MM.1S (cell line): ENCODE measurements at regions not wholly inside any gene's neighbourhood (a gene's known extent, or its start where the extent isn't known, plus 50 kb on each side); places are given as distances from the start of the nearest gene placed in this dataset.

ENCODE experiments used
- DNase-seq: peaks from one replicate; pipeline ENCODE4 v3.0.0-alpha.2; 2015
- H2AFZ ChIP-seq: fragments of 300-600 bp; sonication (generic); 2 replicates; pipeline ENCODE4 v1.6.0; 2016; ENCODE audit warnings: antibody characterized with exemption, low read length
- H3F3A ChIP-seq: fragments of 300-600 bp; sonication (generic); 2 replicates; pipeline ENCODE4 v1.6.1; 2016; ENCODE audit warnings: mild to moderate bottlenecking, antibody characterized with exemption, low read length, moderate library complexity, mixed read lengths; ENCODE audit not compliant: insufficient read depth
- H3K27ac ChIP-seq: fragments of 300-600 bp; sonication (generic); 2 replicates; pipeline ENCODE4 v1.5.1; 2016; ENCODE audit warnings: mild to moderate bottlenecking, low read length
- H3K27me3 ChIP-seq: fragments of 300-600 bp; sonication (generic); replicated peaks from 2 replicates; pipeline ENCODE4 v1.6.0; 2016; ENCODE audit warnings: low read length; ENCODE audit not compliant: insufficient read depth
- H3K36me3 ChIP-seq: fragments of 300-600 bp; sonication (generic); replicated peaks from 2 replicates; pipeline ENCODE4 v1.6.1; 2016; ENCODE audit warnings: mild to moderate bottlenecking, low read length, mixed read lengths; ENCODE audit not compliant: insufficient read depth
- H3K4me1 ChIP-seq: fragments of 300-600 bp; sonication (generic); 2 replicates; pipeline ENCODE4 v1.6.1; 2016; ENCODE audit warnings: low read length, mixed read lengths
- H3K4me2 ChIP-seq: fragments of 300-600 bp; sonication (generic); 2 replicates; pipeline ENCODE4 v1.6.0; 2016; ENCODE audit warnings: low read depth, low read length
- H3K4me3 ChIP-seq: fragments of 300-600 bp; sonication (generic); 2 replicates; pipeline ENCODE4 v1.5.1; 2016; ENCODE audit warnings: low read length, mixed read lengths
- H3K79me2 ChIP-seq: fragments of 300-600 bp; sonication (generic); 2 replicates; pipeline ENCODE4 v1.6.1; 2016; ENCODE audit warnings: mixed run types, low read length, mixed read lengths
- H3K9ac ChIP-seq: fragments of 300-600 bp; sonication (generic); 2 replicates; pipeline ENCODE4 v1.6.1; 2016; ENCODE audit warnings: low read length, mixed read lengths
- H3K9me2 ChIP-seq: fragments of 300-600 bp; sonication (generic); replicated peaks from 2 replicates; pipeline ENCODE4 v1.6.1; 2016; ENCODE audit warnings: mild to moderate bottlenecking, low read length, mixed read lengths; ENCODE audit not compliant: insufficient read depth
- H3K9me3 ChIP-seq: fragments of 300-600 bp; sonication (generic); replicated peaks from 2 replicates; pipeline ENCODE4 v1.6.1; 2016; ENCODE audit warnings: mild to moderate bottlenecking, low read length, mixed read lengths; ENCODE audit not compliant: insufficient read depth
- H4K20me1 ChIP-seq: fragments of 300-600 bp; sonication (generic); 2 replicates; pipeline ENCODE4 v1.6.1; 2016; ENCODE audit warnings: mild to moderate bottlenecking, low read length, moderate library complexity, mixed read lengths; ENCODE audit not compliant: insufficient read depth
- EZH2 ChIP-seq: fragments of 300-600 bp; sonication (generic); optimal IDR thresholded peaks from 2 replicates; pipeline ENCODE3; 2017; ENCODE audit warnings: low read depth, mild to moderate bottlenecking, antibody characterized with exemption, low read length, mixed read lengths
- EZH2phosphoT487 ChIP-seq: fragments of 300-600 bp; sonication (generic); IDR thresholded peaks from 2 replicates; pipeline ENCODE4 v1.6.1; 2018; ENCODE audit warnings: antibody characterized with exemption, low read length
- TF ChIP-seq, protein P1 (sequence below): fragments of 300-600 bp; sonication (generic); IDR thresholded peaks from 2 replicates; pipeline ENCODE4 v1.5.1; 2016; ENCODE audit warnings: antibody characterized with exemption, low read length, mixed read lengths

- no peak overlapping the region for H3K9ac ChIP-seq
- H3K4me3 ChIP-seq = no peak overlapping the region
- H3K27me3 ChIP-seq = no peaks in the 10 kb centered on the region
- no peaks in the 10 kb centered on the region for H3K36me3 ChIP-seq
- H3F3A ChIP-seq = no peaks in the 10 kb centered on the region
- no peaks in the 10 kb centered on the region for H4K20me1 ChIP-seq
- H3K9me2 ChIP-seq = no peaks in the 10 kb centered on the region
- H3K27ac ChIP-seq = no peak overlapping the region
- no peak for DNase-seq
- H3K79me2 ChIP-seq = no peaks in the 10 kb centered on the region
- H2AFZ ChIP-seq = no peak overlapping the region
- no peak overlapping the region for H3K4me2 ChIP-seq
- H3K9me3 ChIP-seq = no peaks in the 10 kb centered on the region
- no peaks in the 10 kb centered on the region for H3K4me1 ChIP-seq
- TF ChIP-seq EZH2 (no peak), EZH2phosphoT487 (no peak)
- TF ChIP-seq, protein P1, sequence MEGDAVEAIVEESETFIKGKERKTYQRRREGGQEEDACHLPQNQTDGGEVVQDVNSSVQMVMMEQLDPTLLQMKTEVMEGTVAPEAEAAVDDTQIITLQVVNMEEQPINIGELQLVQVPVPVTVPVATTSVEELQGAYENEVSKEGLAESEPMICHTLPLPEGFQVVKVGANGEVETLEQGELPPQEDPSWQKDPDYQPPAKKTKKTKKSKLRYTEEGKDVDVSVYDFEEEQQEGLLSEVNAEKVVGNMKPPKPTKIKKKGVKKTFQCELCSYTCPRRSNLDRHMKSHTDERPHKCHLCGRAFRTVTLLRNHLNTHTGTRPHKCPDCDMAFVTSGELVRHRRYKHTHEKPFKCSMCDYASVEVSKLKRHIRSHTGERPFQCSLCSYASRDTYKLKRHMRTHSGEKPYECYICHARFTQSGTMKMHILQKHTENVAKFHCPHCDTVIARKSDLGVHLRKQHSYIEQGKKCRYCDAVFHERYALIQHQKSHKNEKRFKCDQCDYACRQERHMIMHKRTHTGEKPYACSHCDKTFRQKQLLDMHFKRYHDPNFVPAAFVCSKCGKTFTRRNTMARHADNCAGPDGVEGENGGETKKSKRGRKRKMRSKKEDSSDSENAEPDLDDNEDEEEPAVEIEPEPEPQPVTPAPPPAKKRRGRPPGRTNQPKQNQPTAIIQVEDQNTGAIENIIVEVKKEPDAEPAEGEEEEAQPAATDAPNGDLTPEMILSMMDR = no peak
Observed at GRCh38 chr2:37506407-37507050, 162.1 kb downstream of the QPCT start.

DNA sequence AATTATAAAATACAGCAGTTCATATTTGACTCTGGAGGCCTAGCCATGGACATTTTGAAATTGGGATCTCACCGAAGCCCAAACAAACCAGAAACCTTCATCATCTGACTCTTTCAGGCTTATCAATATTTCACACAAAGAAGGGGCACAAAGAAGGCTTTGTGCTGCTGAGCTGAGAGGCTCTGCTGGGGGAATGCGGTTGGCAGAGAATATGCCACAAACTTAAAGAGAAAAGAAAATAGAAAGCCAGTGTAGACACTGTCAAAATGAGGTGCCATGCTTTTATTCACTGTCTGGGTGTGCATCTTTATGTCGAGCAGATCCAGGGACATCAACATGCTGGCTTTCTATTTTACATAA, 162.6 kb downstream of the QPCT start:
- Histone ChIP-seq H3F3A (no peaks in the 10 kb centered on the region), H3K79me2 (no peaks in the 10 kb centered on the region), H3K9me3 (no peaks in the 10 kb centered on the region), H3K4me3 (no peak overlapping the region), H2AFZ (no peak overlapping the region), H3K4me1 (no peaks in the 10 kb centered on the region), H3K27ac (no peak overlapping the region), H3K9me2 (no peaks in the 10 kb centered on the region), H4K20me1 (no peaks in the 10 kb centered on the region), H3K4me2 (no peak overlapping the region), H3K9ac (no peak overlapping the region), H3K36me3 (no peaks in the 10 kb centered on the region), H3K27me3 (no peaks in the 10 kb centered on the region)
- DNase-seq = no peak
- TF ChIP-seq, protein P1 = no peak
- TF ChIP-seq EZH2 = no peak
- no peak for TF ChIP-seq EZH2phosphoT487

GRCh38 chr2:37507703-37508102, 163.3 kb downstream of the QPCT start:
- Histone ChIP-seq H3K79me2 (no peaks in the 10 kb centered on the region), H3K4me3 (no peak overlapping the region), H3K9me3 (no peaks in the 10 kb centered on the region), H3K4me1 (no peaks in the 10 kb centered on the region), H2AFZ (no peak overlapping the region), H4K20me1 (no peaks in the 10 kb centered on the region), H3K27ac (no peak overlapping the region), H3K4me2 (no peak overlapping the region), H3F3A (no peaks in the 10 kb centered on the region), H3K27me3 (no peaks in the 10 kb centered on the region), H3K9ac (no peak overlapping the region), H3K36me3 (no peaks in the 10 kb centered on the region), H3K9me2 (no peaks in the 10 kb centered on the region)
- TF ChIP-seq EZH2 (no peak), EZH2phosphoT487 (no peak)
- TF ChIP-seq, protein P1 = no peak
- DNase-seq = no peak
